Gastrocnemius medialis (tissue), 4 donors: ENCODE measurements at regions not wholly inside any gene's neighbourhood (a gene's known extent, or its start where the extent isn't known, plus 50 kb on each side); places are given as distances from the start of the nearest gene placed in this dataset.

Source experiments
- ATAC-seq, 2 donors: fragments of 150-250 bp; one replicate each; pipeline ENCODE4 v1.9.1; 2016
- DNase-seq, 2 donors: peaks; one replicate each; pipeline ENCODE4 v3.0.0-alpha.2; 2019
- H3K27ac ChIP-seq, 4 donors: fragments of 200-600 bp; sonication (generic); 1 replicate in 1 of 4; 2 replicates in 3 of 4; pipeline ENCODE4 v1.5.1; 2016 to 2018; ENCODE audit warnings: mild to moderate bottlenecking in 2 of 4, moderate library complexity in 1 of 4
- H3K27me3 ChIP-seq, 3 donors: fragments of 200-600 bp; sonication (generic) in 2 of 3; 1 replicate in 1 of 3; 2 replicates in 2 of 3; pipeline versions ENCODE4 v1.5.1 to v1.6.0; 2016 to 2019; ENCODE audit warnings: mild to moderate bottlenecking in 1 of 3, moderate library complexity in 1 of 3
- H3K36me3 ChIP-seq, 2 donors: fragments of 200-600 bp; sonication (generic) in 1 of 2; one replicate each; pipeline ENCODE4 v1.5.1; 2017 to 2018
- H3K4me1 ChIP-seq, 2 donors: fragments of 200-600 bp; sonication (generic) in 1 of 2; one replicate each; pipeline ENCODE4 v1.5.1; 2016 to 2017; ENCODE audit warnings: mild to moderate bottlenecking in 2 of 2
- H3K4me3 ChIP-seq, 4 donors: fragments of 200-600 bp; sonication (generic) in 3 of 4; 1 replicate in 1 of 4; 2 replicates in 3 of 4; pipeline ENCODE4 v1.5.1; 2016 to 2019; ENCODE audit warnings: mild to moderate bottlenecking in 2 of 4
- H3K9me3 ChIP-seq, 3 donors: fragments of 200-600 bp; sonication (generic) in 2 of 3; 1 replicate in 1 of 3; 2 replicates in 2 of 3; pipeline ENCODE4 v1.5.1; 2016 to 2019
- POLR2A ChIP-seq, 2 donors: fragments of 450-650 bp; IDR thresholded peaks; one replicate each; pipeline ENCODE4 v1.6.1; 2017; ENCODE audit warnings: antibody characterized with exemption in 2 of 2, mild to moderate bottlenecking in 2 of 2, moderate library complexity in 2 of 2
- in situ Hi-C, 4 donors: fragments of 200-750 bp; cut with MboI; loops; one replicate each; pipeline versions ENCODE4 v1.15.0 to v1.8.0; 2017; ENCODE audit warnings: low sequenced_read_pairs in 4 of 4
- intact Hi-C: fragments of 100-400 bp; cut with DNase I; formaldehyde crosslinking; loops from one replicate; pipeline ENCODE4 v1.15.1; 2023; ENCODE audit warnings: low total_unique reads
- TF ChIP-seq, protein P1 (sequence below), 5 experiments: fragments of 450-650 bp in 3 of 5; fragments of 200-600 bp in 2 of 5; sonication (generic) in 2 of 5; IDR thresholded peaks in 4 of 5; conservative IDR thresholded peaks in 1 of 5; 1 replicate in 4 of 5; 2 replicates in 1 of 5; pipeline ENCODE4 v1.5.1; 2016 to 2019; ENCODE audit warnings: antibody characterized with exemption in 5 of 5, mild to moderate bottlenecking in 3 of 5, moderate library complexity in 3 of 5

DNA sequence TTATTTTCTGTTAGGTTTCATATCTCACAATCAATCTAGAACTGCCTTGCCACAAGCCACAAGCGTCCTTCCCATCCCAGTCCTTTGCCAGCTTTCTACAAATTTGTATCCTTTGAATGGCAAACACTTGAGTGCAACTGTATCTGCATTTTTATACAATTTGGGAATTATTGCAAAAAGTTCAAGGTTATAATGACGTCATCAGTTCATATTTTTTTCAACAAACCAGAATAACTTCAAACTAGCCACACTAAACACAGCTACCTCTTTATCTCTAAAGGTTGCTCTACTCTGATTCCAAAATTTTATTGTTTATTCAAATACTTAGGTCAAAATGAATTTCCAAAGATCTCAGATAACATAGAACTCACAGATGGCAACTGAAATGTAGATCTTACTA, 877.1 kb downstream of the TMEM182 start:
- Histone ChIP-seq H3K27ac (no peak overlapping the region), H3K4me1 (no peaks in the 10 kb centered on the region), H3K9me3 (no peaks in the 10 kb centered on the region), H3K36me3 (no peaks in the 10 kb centered on the region), H3K4me3 (no peak overlapping the region), H3K27me3 (no peaks in the 10 kb centered on the region)
- TF ChIP-seq POLR2A (IDR thresholded peaks at IDR 0.05), result no peak
- TF ChIP-seq, protein P1, sequence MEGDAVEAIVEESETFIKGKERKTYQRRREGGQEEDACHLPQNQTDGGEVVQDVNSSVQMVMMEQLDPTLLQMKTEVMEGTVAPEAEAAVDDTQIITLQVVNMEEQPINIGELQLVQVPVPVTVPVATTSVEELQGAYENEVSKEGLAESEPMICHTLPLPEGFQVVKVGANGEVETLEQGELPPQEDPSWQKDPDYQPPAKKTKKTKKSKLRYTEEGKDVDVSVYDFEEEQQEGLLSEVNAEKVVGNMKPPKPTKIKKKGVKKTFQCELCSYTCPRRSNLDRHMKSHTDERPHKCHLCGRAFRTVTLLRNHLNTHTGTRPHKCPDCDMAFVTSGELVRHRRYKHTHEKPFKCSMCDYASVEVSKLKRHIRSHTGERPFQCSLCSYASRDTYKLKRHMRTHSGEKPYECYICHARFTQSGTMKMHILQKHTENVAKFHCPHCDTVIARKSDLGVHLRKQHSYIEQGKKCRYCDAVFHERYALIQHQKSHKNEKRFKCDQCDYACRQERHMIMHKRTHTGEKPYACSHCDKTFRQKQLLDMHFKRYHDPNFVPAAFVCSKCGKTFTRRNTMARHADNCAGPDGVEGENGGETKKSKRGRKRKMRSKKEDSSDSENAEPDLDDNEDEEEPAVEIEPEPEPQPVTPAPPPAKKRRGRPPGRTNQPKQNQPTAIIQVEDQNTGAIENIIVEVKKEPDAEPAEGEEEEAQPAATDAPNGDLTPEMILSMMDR (IDR thresholded peaks at IDR 0.05 in 4 of 5, conservative IDR thresholded peaks at IDR 0.05 in 1 of 5), result no peak
- in situ Hi-C loops, result no loop called here
- no peak for ATAC-seq
- DNase-seq, result no peak
- intact Hi-C loops, result no loop called here

DNA sequence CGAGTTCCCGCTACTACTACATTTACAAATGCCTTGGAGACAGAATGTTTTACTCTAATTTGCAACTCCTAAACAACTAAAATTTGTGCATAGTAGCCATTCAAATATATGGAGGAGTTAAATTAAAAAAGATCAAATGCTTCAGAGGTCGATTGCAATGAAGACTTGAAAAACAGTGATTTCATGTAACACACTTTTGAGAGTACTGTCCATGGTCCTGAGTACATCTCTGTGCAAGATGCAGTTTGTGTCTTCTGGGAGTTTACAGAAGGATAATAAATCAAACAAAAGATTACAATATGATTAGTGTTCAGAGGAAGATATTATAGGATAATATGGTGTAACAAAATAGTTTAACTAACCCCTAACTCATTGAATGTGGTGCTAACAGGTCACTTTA, 894.7 kb downstream of the TMEM182 start:
- intact Hi-C loops, result no loop called here

DNA sequence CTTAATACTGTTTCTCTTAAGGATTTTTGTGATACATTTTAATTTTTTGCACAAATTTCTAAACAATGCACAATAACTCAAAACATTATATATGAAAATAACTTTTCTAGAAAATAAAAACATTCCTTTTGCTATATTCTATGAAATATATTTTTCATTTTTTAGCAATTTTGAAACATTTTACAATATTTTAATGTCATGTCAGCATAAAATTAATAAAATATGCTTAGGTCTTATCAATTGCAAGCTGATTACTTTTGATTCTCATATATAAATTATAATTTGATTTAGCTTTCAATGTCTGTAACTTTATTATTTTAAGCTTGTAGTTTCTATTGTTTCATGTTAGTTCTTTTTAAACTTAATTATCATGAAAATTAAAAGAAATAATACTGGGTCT, 898.7 kb downstream of the TMEM182 start:
- no peaks in the 10 kb centered on the region for H3K27me3 ChIP-seq
- H3K36me3 ChIP-seq, result no peaks in the 10 kb centered on the region
- TF ChIP-seq, protein P1 (IDR thresholded peaks at IDR 0.05 in 4 of 5, conservative IDR thresholded peaks at IDR 0.05 in 1 of 5), result no peak
- TF ChIP-seq POLR2A (IDR thresholded peaks at IDR 0.05), result no peak
- H3K4me3 ChIP-seq, result no peak overlapping the region
- in situ Hi-C loops, result no loop called here
- H3K27ac ChIP-seq, result no peak overlapping the region
- DNase-seq, result no peak
- no peak for ATAC-seq
- intact Hi-C loops, result no loop called here
- no peaks in the 10 kb centered on the region for H3K4me1 ChIP-seq
- no peaks in the 10 kb centered on the region for H3K9me3 ChIP-seq

More for the DNA sequence above, 894.7 kb downstream of the TMEM182 start:
- TF ChIP-seq, protein P1 (IDR thresholded peaks at IDR 0.05 in 4 of 5, conservative IDR thresholded peaks at IDR 0.05 in 1 of 5), result no peak
- no peak for TF ChIP-seq POLR2A (IDR thresholded peaks at IDR 0.05)
- no peak for DNase-seq
- in situ Hi-C loops, result no loop called here
- H3K27me3 ChIP-seq, result no peaks in the 10 kb centered on the region
- H3K4me1 ChIP-seq, result no peaks in the 10 kb centered on the region
- no peaks in the 10 kb centered on the region for H3K36me3 ChIP-seq
- no peaks in the 10 kb centered on the region for H3K9me3 ChIP-seq
- H3K27ac ChIP-seq, result no peak overlapping the region
- ATAC-seq, result no peak
- H3K4me3 ChIP-seq, result no peak overlapping the region

DNA sequence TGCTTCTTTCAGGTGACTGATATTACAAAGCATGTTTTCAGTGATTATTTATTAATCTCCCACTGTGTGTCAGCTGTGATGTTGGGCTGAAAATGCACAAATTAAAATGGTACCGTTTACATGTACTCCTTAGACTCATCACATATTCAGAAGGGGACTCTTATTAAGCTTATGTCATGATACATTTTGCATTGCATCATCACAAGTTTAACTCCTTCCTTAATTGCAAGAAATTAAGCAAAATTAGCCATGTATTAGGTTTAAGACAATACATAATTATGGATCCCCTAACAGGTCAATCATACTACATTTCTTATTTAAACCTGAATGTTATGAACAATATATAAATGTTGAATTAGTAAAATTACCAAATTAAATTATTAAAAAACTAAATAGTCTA, 899.1 kb downstream of the TMEM182 start:
- Histone ChIP-seq H3K36me3 (no peaks in the 10 kb centered on the region), H3K4me1 (no peaks in the 10 kb centered on the region), H3K27ac (no peak overlapping the region), H3K27me3 (no peaks in the 10 kb centered on the region), H3K4me3 (no peak overlapping the region), H3K9me3 (no peaks in the 10 kb centered on the region)
- TF ChIP-seq POLR2A (IDR thresholded peaks at IDR 0.05), result no peak
- TF ChIP-seq, protein P1 (IDR thresholded peaks at IDR 0.05 in 4 of 5, conservative IDR thresholded peaks at IDR 0.05 in 1 of 5), result no peak
- in situ Hi-C loops (no loop called here), intact Hi-C loops (no loop called here)
- DNase-seq, result no peak
- no peak for ATAC-seq

DNA sequence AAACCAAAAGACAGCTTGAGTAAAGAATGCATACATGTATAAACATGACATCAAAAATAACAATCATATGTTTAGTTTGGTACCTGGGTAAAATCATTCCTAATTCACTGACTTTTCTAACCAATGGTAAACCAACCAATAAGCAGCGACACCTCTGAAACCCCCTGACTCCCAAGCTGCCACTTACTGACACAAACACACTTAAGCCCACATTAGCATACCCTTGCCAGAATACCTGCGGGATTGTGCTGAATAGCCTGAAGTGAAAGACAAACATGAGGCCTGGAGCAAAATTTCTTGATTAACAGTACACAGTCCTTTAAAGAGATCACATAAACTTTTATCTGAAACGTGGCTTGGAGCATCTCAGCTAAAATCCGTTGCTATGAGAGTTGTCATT, 902.9 kb downstream of the TMEM182 start:
- no peak overlapping the region for H3K4me3 ChIP-seq
- no peak overlapping the region for H3K27ac ChIP-seq
- no peaks in the 10 kb centered on the region for H3K27me3 ChIP-seq
- in situ Hi-C loops, result no loop called here
- intact Hi-C loops, result no loop called here
- H3K4me1 ChIP-seq, result no peaks in the 10 kb centered on the region
- H3K36me3 ChIP-seq, result no peaks in the 10 kb centered on the region
- no peaks in the 10 kb centered on the region for H3K9me3 ChIP-seq
- ATAC-seq (no peak), DNase-seq (no peak)
- TF ChIP-seq, protein P1 (IDR thresholded peaks at IDR 0.05 in 4 of 5, conservative IDR thresholded peaks at IDR 0.05 in 1 of 5), result no peak
- TF ChIP-seq POLR2A (IDR thresholded peaks at IDR 0.05), result no peak
